ENCODE measurements at regions not wholly inside any gene's neighbourhood (a gene's known extent, or its start where the extent isn't known, plus 50 kb on each side); places are given as distances from the start of the nearest gene placed in this dataset.

DNA sequence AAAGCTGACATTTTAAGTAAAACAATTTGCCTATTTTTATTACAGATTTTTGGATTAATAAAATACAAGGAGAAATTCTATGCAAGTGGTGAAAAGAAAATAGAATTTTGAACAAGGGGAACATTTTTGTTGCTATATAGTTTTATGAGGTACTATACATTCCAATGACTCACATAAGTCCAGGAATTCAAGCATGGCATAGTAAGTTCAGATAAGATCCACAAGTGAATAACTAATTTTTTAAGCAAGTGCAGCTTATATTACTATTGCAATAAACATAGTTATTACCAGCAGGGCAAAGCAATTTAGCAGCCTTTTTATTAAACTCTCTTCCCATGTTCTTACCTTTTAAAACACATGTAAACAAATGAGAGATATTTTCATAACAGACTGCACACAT lies 1123.5 kb upstream of the LRRN3 start:
- Histone ChIP-seq H3K36me3 (ENCODE audit: control insufficient read depth, insufficient read depth, low read length) (no peaks in the 10 kb centered on the region), H3K9ac (ENCODE audit: insufficient read depth, low read length) (no peak overlapping the region), H3K79me2 (ENCODE audit: control insufficient read depth, insufficient read depth, low read length) (no peaks in the 10 kb centered on the region), H4K20me1 (ENCODE audit: control insufficient read depth, extremely low read depth, insufficient read depth, low read length) (no peaks in the 10 kb centered on the region), H2AFZ (ENCODE audit: low read length) (no peak overlapping the region), H3K27me3 (ENCODE audit: control insufficient read depth, insufficient read depth, low read length) (no peaks in the 10 kb centered on the region), H3K4me3 (replicated peaks in 1 of 4; ENCODE audit: control extremely low read depth in 1 of 4, insufficient read depth in 1 of 4, low read depth in 3 of 4, low read length in 4 of 4) (no peak overlapping the region), H3K4me2 (ENCODE audit: extremely low read depth, insufficient read depth, low read length) (no peak overlapping the region), H3K27ac (ENCODE audit: insufficient read depth, low read length) (no peak overlapping the region), H3K4me1 (ENCODE audit: control insufficient read depth, extremely low read depth, insufficient read depth, low read length) (no peaks in the 10 kb centered on the region), H3K9me3 (ENCODE audit: control insufficient read depth, insufficient read depth, low read depth, low read length) (no peaks in the 10 kb centered on the region)
- no peak for TF ChIP-seq EZH2 (IDR thresholded peaks at IDR 0.05; ENCODE audit: low read length, missing control alignments)
- TF ChIP-seq, protein P1, sequence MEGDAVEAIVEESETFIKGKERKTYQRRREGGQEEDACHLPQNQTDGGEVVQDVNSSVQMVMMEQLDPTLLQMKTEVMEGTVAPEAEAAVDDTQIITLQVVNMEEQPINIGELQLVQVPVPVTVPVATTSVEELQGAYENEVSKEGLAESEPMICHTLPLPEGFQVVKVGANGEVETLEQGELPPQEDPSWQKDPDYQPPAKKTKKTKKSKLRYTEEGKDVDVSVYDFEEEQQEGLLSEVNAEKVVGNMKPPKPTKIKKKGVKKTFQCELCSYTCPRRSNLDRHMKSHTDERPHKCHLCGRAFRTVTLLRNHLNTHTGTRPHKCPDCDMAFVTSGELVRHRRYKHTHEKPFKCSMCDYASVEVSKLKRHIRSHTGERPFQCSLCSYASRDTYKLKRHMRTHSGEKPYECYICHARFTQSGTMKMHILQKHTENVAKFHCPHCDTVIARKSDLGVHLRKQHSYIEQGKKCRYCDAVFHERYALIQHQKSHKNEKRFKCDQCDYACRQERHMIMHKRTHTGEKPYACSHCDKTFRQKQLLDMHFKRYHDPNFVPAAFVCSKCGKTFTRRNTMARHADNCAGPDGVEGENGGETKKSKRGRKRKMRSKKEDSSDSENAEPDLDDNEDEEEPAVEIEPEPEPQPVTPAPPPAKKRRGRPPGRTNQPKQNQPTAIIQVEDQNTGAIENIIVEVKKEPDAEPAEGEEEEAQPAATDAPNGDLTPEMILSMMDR (conservative IDR thresholded peaks at IDR 0.05 in 1 of 2, IDR thresholded peaks at IDR 0.05 in 1 of 2; ENCODE audit: low read depth in 1 of 2, low read length in 2 of 2) = no peak
- DNase-seq (ENCODE audit: low read depth in 2 of 2) = no peak

GRCh38 chr7:109983618-109984017 lies 1107.3 kb upstream of the LRRN3 start:
- DNase-seq (ENCODE audit: low read depth in 2 of 2) = no peak
- Histone ChIP-seq H3K4me3 (replicated peaks in 1 of 4; ENCODE audit: control extremely low read depth in 1 of 4, insufficient read depth in 1 of 4, low read depth in 3 of 4, low read length in 4 of 4) (no peak overlapping the region), H3K9ac (ENCODE audit: insufficient read depth, low read length) (no peak overlapping the region), H3K4me1 (ENCODE audit: control insufficient read depth, extremely low read depth, insufficient read depth, low read length) (no peaks in the 10 kb centered on the region), H3K4me2 (ENCODE audit: extremely low read depth, insufficient read depth, low read length) (no peak overlapping the region), H2AFZ (ENCODE audit: low read length) (no peak overlapping the region), H3K79me2 (ENCODE audit: control insufficient read depth, insufficient read depth, low read length) (no peaks in the 10 kb centered on the region), H3K36me3 (ENCODE audit: control insufficient read depth, insufficient read depth, low read length) (no peaks in the 10 kb centered on the region), H3K27me3 (ENCODE audit: control insufficient read depth, insufficient read depth, low read length) (no peaks in the 10 kb centered on the region), H3K27ac (ENCODE audit: insufficient read depth, low read length) (no peak overlapping the region), H4K20me1 (ENCODE audit: control insufficient read depth, extremely low read depth, insufficient read depth, low read length) (no peaks in the 10 kb centered on the region), H3K9me3 (ENCODE audit: control insufficient read depth, insufficient read depth, low read depth, low read length) (no peaks in the 10 kb centered on the region)
- TF ChIP-seq, protein P1 (conservative IDR thresholded peaks at IDR 0.05 in 1 of 2, IDR thresholded peaks at IDR 0.05 in 1 of 2; ENCODE audit: low read depth in 1 of 2, low read length in 2 of 2) = no peak
- no peak for TF ChIP-seq EZH2 (IDR thresholded peaks at IDR 0.05; ENCODE audit: low read length, missing control alignments)

DNA sequence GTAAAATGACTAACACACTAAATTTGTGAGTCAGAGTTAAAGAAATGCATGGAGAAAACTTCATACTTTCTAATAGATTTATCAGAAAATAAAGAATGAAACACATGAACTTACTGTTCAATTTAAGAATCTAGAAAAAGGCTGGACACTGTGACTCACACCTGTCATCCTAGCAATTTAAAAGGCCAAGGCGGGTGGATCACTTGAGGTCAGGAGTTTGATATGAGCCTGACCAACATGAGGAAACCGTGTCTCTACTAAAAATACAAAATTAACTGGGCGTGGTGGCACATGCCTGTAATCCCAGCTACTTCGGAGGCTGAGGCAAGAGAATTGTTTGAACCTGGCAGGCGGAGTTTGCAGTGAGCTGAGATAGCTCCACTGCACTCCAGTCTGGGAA lies 1106.2 kb upstream of the LRRN3 start:
- H3K27me3 ChIP-seq (ENCODE audit: control insufficient read depth, insufficient read depth, low read length) = no peaks in the 10 kb centered on the region
- H2AFZ ChIP-seq (ENCODE audit: low read length) = no peak overlapping the region
- no peak overlapping the region for H3K27ac ChIP-seq (ENCODE audit: insufficient read depth, low read length)
- H3K9ac ChIP-seq (ENCODE audit: insufficient read depth, low read length) = no peak overlapping the region
- H3K4me1 ChIP-seq (ENCODE audit: control insufficient read depth, extremely low read depth, insufficient read depth, low read length) = no peaks in the 10 kb centered on the region
- H3K79me2 ChIP-seq (ENCODE audit: control insufficient read depth, insufficient read depth, low read length) = no peaks in the 10 kb centered on the region
- TF ChIP-seq, protein P1 (conservative IDR thresholded peaks at IDR 0.05 in 1 of 2, IDR thresholded peaks at IDR 0.05 in 1 of 2; ENCODE audit: low read depth in 1 of 2, low read length in 2 of 2) = no peak
- no peak for TF ChIP-seq EZH2 (IDR thresholded peaks at IDR 0.05; ENCODE audit: low read length, missing control alignments)
- no peaks in the 10 kb centered on the region for H4K20me1 ChIP-seq (ENCODE audit: control insufficient read depth, extremely low read depth, insufficient read depth, low read length)
- H3K36me3 ChIP-seq (ENCODE audit: control insufficient read depth, insufficient read depth, low read length) = no peaks in the 10 kb centered on the region
- no peak overlapping the region for H3K4me2 ChIP-seq (ENCODE audit: extremely low read depth, insufficient read depth, low read length)
- H3K4me3 ChIP-seq (replicated peaks in 1 of 4; ENCODE audit: control extremely low read depth in 1 of 4, insufficient read depth in 1 of 4, low read depth in 3 of 4, low read length in 4 of 4) = no peak overlapping the region
- no peaks in the 10 kb centered on the region for H3K9me3 ChIP-seq (ENCODE audit: control insufficient read depth, insufficient read depth, low read depth, low read length)
- DNase-seq (ENCODE audit: low read depth in 2 of 2) = no peak

All from fibroblast of lung (primary cell).